8988T (cell line): ENCODE measurements at regions not wholly inside any gene's neighbourhood (a gene's known extent, or its start where the extent isn't known, plus 50 kb on each side); places are given as distances from the start of the nearest gene placed in this dataset.

Experiments used
- DNase-seq: peaks from one replicate; pipeline ENCODE4 v3.0.0; 2011

DNA sequence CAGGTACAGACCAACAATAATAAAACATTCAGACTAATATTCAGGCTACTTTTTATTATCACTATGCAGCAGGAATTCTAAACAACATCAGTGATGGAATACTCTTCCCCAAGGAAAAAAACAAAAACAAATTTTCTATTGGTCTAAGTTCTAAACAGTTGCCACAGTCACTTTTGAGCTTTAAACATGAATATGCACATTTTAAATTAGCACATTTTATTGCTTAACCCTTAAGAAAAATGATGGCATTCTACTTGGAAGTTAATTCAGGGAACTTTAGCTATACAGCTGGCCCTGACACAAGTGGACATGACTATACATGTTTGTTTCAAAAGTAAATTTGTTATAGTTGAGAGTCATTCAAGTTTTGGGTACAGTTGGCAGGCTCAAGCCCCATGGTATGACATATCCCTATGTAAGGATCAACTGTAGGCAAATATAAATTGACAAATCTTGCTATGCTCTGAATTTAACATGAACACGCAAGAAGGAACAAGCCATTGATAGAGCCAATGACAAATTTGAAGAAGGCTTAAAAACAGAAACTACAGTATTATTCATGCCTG lies 224.3 kb upstream of the AMIGO2 start:
- no peak for DNase-seq

DNA sequence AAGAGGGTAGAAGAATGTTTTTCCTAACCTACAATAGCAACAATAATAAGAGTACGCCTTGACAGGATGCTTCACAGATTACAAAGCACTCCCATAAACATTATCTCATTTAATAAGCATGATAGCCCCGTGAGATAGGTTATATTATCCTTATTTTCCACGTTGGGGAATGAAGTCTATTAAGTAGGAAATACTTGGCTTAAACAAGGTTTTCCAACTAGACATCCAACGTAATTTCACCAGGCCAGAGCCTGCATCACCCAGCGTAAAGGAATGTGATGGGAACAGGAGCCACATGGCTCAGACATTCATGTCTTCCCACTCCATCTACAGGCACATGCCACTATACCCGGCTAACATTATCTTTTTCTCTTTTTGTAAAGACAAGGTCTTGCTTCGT lies 223.4 kb upstream of the AMIGO2 start:
- DNase-seq, result no peak

DNA sequence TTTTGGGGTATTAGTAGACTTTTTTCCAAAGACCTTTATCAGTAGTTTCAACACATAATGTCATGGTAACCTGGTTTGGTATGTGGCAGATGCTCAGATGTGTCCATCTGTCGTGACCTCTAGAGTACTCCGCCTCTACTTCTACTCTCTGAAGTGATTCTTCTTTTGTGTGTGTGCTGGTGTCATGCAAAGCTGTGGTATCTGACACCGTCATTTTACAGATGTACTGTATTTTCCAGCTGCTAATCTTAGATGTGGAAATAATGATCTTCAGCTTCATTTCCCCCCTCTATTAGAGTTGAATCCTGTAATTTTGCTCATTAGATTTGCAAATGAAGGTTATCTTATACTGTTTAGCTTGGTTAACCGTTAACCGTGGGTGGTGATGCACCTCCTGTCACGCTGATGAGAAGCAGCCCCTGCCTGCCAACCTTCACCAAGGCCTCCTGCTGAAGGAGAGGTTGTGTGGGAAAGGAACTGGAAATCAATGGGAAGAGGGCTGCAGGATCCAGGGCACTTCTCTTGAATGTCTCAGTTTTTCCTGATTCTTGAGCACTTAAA lies 222.4 kb upstream of the AMIGO2 start:
- DNase-seq, result no peak

DNA sequence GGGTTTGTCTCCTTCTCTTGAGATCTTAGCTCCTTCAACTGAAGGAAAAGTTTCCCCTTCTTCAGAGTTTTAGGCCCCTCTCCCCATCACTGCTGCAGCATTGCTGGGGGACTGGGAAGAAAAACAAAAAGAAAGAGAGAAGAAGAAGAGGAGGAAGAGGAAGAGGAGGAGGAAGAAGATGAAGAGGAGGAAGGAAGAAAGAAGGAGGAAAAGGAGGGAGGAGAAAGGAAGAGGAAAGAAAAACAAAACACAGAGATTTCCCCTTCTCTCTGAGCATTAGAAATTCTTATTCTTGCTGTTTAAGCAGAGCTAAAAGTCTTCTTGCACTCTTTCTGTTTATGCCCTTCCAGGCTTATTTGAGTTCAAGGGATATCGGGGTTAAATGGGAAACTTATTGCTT lies 219.8 kb upstream of the AMIGO2 start:
- no peak for DNase-seq

DNA sequence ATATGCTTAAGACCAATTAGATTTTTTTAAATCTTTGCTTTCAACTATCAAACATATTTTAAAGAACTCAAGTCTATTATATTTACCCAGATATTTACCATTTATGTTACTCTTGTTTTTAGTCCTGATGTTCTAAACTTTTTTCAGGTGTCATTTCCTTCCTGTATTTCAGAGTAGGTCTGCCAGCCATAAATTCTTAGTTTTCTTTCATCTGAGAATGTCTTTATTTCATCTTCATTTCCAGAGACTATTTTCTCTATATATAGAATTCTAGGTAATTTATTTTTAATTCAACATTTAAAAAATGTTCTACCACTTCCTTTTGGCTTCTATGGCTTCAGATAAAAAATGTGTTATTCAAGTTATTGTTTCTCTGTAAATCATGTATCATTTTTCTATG lies 218.2 kb upstream of the AMIGO2 start:
- DNase-seq, result no peak

DNA sequence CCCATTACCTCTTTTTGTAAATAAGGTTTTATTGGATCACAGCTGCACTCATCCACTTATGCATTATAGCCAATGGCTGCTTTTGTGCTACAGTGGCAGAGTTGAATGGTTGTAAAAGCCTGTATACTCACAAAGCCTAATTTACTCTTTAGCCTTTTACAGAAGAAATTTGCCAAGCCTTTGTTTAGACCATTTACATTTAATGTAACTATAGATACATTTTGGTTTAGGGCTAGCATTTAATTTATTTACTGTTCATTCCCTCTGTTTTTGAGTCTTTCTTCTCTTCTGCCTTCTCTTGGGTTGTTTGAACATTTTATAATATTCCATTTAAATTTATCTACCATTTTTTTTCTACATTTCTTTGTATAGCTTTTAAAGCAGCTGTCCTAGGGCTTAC lies 217.1 kb upstream of the AMIGO2 start:
- DNase-seq, result no peak

DNA sequence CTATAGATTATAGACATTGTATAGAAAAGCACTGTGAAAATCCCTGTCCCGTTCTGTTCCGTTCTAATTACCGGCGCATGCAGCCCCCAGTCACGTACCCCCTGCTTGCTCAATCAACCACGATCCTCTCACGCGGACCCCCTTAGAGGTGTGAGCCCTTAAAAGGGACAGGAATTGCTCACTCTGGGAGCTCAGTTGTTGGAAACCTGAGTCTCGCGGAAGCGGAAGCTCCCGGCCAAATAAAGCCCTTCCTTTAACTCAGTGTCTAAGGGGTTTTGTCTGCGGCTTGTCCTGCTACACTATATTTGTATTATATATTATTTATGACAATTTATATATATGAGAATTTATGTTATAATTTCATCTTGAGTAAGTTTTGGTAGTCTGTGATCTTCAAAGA lies 213.6 kb upstream of the AMIGO2 start:
- no peak for DNase-seq

DNA sequence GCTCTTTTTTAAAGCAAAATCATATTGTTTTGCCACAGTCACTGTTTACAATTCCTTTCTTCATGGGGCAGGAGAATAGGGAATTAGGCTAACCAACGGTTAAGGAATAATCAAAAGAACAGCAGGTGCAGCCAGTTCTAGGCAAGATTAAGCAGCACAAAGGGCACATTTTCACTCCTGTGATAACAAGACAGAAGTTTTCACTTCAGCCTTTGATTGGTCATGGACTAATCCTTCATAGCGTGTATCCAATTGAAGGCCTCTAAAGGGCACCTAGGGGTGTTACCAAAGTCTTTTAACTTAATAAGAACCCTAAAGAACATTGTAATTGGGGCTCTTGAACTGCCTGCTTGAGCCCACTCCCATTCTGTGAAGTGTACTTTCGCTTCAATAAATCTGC lies 206.9 kb upstream of the AMIGO2 start:
- DNase-seq, result no peak
